ENCODE measurements at regions not wholly inside any gene's neighbourhood (a gene's known extent, or its start where the extent isn't known, plus 50 kb on each side); places are given as distances from the start of the nearest gene placed in this dataset.

DNA sequence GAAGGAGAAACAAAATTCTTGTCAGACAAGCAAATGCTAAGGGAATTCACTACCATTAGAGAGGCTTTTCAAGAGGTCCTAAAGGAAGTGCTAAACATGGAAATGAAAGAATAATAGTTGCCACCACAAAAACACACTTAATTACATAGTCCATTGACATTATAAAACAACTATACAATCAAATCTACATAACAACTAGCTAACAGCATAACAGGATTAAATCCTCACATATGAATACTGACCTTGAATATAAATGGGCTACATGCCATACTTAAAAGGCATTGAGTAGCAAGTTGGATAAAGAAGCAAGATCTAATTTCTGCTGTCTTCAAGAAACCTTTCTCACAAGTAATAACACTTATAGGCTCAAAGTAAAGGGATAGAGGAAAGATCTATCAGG lies 811.5 kb upstream of the CITED2 start:
- TF ChIP-seq, protein P1, sequence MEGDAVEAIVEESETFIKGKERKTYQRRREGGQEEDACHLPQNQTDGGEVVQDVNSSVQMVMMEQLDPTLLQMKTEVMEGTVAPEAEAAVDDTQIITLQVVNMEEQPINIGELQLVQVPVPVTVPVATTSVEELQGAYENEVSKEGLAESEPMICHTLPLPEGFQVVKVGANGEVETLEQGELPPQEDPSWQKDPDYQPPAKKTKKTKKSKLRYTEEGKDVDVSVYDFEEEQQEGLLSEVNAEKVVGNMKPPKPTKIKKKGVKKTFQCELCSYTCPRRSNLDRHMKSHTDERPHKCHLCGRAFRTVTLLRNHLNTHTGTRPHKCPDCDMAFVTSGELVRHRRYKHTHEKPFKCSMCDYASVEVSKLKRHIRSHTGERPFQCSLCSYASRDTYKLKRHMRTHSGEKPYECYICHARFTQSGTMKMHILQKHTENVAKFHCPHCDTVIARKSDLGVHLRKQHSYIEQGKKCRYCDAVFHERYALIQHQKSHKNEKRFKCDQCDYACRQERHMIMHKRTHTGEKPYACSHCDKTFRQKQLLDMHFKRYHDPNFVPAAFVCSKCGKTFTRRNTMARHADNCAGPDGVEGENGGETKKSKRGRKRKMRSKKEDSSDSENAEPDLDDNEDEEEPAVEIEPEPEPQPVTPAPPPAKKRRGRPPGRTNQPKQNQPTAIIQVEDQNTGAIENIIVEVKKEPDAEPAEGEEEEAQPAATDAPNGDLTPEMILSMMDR (IDR thresholded peaks at IDR 0.05; ENCODE audit: low read depth, low read length, missing control alignments): no peak
- in situ Hi-C loops (cut with HindIII; ENCODE audit: low sequenced_read_pairs): no loop called here

GRCh38 chr6:140183881-140184280 lies 809.4 kb upstream of the CITED2 start:
- H3K4me3 ChIP-seq (ENCODE audit: low read depth, low read length): no peak overlapping the region
- DNase-seq (ENCODE audit: low read depth): peak; percentile 31
- TF ChIP-seq, protein P1 (IDR thresholded peaks at IDR 0.05; ENCODE audit: low read depth, low read length, missing control alignments): no peak
- in situ Hi-C loops (cut with HindIII; ENCODE audit: low sequenced_read_pairs): no loop called here

More for the DNA sequence above, 811.5 kb upstream of the CITED2 start:
- H3K4me3 ChIP-seq (ENCODE audit: low read depth, low read length): no peak overlapping the region
- no peak for DNase-seq (ENCODE audit: low read depth)

DNA sequence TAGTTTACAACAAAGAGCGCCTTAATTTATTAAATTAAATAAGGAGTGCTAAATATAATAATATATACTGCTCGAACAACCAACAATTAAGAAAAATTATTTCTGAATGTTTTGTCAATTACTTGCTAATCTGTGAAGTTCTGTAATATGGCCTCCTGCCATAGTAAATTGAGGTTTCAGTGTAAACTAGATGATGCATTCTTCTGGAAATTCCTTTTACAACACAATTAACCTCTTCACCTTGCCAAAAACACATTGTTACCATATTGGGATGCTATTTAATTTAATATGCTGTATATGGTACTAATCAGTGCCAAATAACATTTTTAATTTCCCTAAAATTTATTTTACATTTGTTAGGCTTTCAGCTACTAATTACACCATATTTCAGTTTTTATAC lies 808.4 kb upstream of the CITED2 start:
- H3K4me3 ChIP-seq (ENCODE audit: low read depth, low read length): no peak overlapping the region
- DNase-seq (ENCODE audit: low read depth): peak; percentile 32
- TF ChIP-seq, protein P1 (IDR thresholded peaks at IDR 0.05; ENCODE audit: low read depth, low read length, missing control alignments): no peak
- in situ Hi-C loops (cut with HindIII; ENCODE audit: low sequenced_read_pairs): no loop called here

DNA sequence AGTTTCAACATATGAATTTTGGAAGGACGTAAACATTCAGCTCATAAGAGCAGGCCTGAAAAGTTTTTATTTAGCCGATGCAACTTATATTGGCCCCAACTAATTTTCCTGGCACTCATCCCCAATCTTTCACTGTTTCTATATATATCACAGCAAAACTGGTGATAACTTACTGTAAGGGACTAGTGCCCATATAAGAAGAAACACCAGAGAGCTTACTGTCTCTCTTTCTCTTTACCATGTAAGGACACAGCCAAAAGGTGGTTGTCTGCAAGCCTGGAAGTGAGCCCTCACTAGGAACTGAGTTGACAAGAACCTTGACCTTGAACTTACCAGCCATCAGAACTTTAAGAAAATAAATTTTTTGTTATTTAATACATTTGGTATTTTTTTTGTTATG lies 807.4 kb upstream of the CITED2 start:
- in situ Hi-C loops (cut with HindIII; ENCODE audit: low sequenced_read_pairs): no loop called here
- no peak for DNase-seq (ENCODE audit: low read depth)
- no peak overlapping the region for H3K4me3 ChIP-seq (ENCODE audit: low read depth, low read length)
- TF ChIP-seq, protein P1 (IDR thresholded peaks at IDR 0.05; ENCODE audit: low read depth, low read length, missing control alignments): no peak

DNA sequence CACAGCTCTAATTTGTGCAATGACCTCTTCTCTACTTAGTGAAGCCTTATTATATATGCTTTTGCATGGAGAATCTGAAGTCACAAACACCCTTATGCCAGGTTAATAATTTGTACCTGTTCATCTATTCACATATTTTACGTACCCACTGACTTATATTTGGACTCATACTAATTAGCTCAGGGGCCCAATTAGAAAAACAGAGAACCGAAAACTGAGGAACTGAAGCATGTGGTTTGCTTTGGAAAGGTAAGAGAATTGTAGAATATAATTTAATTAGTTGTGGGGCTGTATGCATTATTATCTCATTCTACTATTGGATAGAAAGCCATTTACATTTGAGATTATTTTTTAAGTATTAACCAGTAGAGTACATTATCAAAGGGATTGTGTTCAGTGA lies 805.9 kb upstream of the CITED2 start:
- in situ Hi-C loops (cut with HindIII; ENCODE audit: low sequenced_read_pairs): no loop called here
- DNase-seq (ENCODE audit: low read depth): no peak
- H3K4me3 ChIP-seq (ENCODE audit: low read depth, low read length): no peak overlapping the region
- TF ChIP-seq, protein P1 (IDR thresholded peaks at IDR 0.05; ENCODE audit: low read depth, low read length, missing control alignments): no peak

- TF ChIP-seq, protein P1 (IDR thresholded peaks at IDR 0.05; ENCODE audit: low read depth, low read length, missing control alignments): no peak
- no peak overlapping the region for H3K4me3 ChIP-seq (ENCODE audit: low read depth, low read length)
- no peak for DNase-seq (ENCODE audit: low read depth)
- in situ Hi-C loops (cut with HindIII; ENCODE audit: low sequenced_read_pairs): no loop called here
Measured at GRCh38 chr6:140178935-140179334, 804.5 kb upstream of the CITED2 start.

- no peak overlapping the region for H3K4me3 ChIP-seq (ENCODE audit: low read depth, low read length)
- in situ Hi-C loops (cut with HindIII; ENCODE audit: low sequenced_read_pairs): no loop called here
- DNase-seq (ENCODE audit: low read depth): no peak
- TF ChIP-seq, protein P1 (IDR thresholded peaks at IDR 0.05; ENCODE audit: low read depth, low read length, missing control alignments): no peak
Measured at GRCh38 chr6:140178520-140178919, 804.1 kb upstream of the CITED2 start.
